H1 (cell line): ENCODE measurements at regions not wholly inside any gene's neighbourhood (a gene's known extent, or its start where the extent isn't known, plus 50 kb on each side); places are given as distances from the start of the nearest gene placed in this dataset.

Source experiments
- CTCF ChIA-PET: fragments of 300-600 bp; sonication (Branson Sonifier 250); formaldehyde crosslinking; loops from one replicate; lab custom pipeline; 2021; ENCODE audit not compliant: partially characterized antibody; lab: Charles Lee
- POLR2A ChIA-PET: fragments of 300-600 bp; sonication (Branson Sonifier 250); formaldehyde crosslinking; loops from one replicate; lab custom pipeline; 2021; ENCODE audit warnings: inconsistent platforms; ENCODE audit not compliant: partially characterized antibody; lab: Charles Lee
- DNase-seq, 2 experiments: peaks; one replicate each; pipeline versions ENCODE4 v3.0.0 to v3.0.0-alpha.2; 2010 to 2022; ENCODE audit warnings: low spot score in 2 of 2, low read depth in 1 of 2, mixed read lengths in 1 of 2
- FAIRE-seq: peaks from 2 replicates; lab custom pipeline; 2011; peaks lifted over from hg19 to GRCh38; lab: Jason Lieb, UNC
- H2AFZ ChIP-seq: 2 replicates; pipeline ENCODE4 v1.8.1; 2012; ENCODE audit warnings: low read length, inconsistent platforms
- H2AK5ac ChIP-seq: 2 replicates; pipeline ENCODE4 v1.6.1; 2013; ENCODE audit warnings: low read depth, low read length
- H2BK120ac ChIP-seq: replicated peaks from 2 replicates; pipeline ENCODE3; 2013; ENCODE audit warnings: low read depth, low read length, inconsistent platforms
- H2BK12ac ChIP-seq: 2 replicates; pipeline ENCODE4 v1.6.1; 2013; ENCODE audit warnings: low read depth, low read length
- H2BK15ac ChIP-seq: 2 replicates; pipeline ENCODE4 v1.6.1; 2013; ENCODE audit warnings: low read length
- H2BK20ac ChIP-seq: 2 replicates; pipeline ENCODE4 v1.6.1; 2013; ENCODE audit warnings: low read length
- H2BK5ac ChIP-seq: 2 replicates; pipeline ENCODE4 v1.6.1; 2013; ENCODE audit warnings: low read depth, low read length
- H3K14ac ChIP-seq: 2 replicates; pipeline ENCODE4 v1.6.1; 2013; ENCODE audit warnings: inconsistent platforms; ENCODE audit not compliant: insufficient read length
- H3K18ac ChIP-seq: 2 replicates; pipeline ENCODE4 v1.6.1; 2013; ENCODE audit warnings: low read length; ENCODE audit errors: extremely low read depth
- H3K23ac ChIP-seq: 2 replicates; pipeline ENCODE4 v1.6.1; 2013; ENCODE audit warnings: inconsistent platforms; ENCODE audit not compliant: insufficient read length
- H3K23me2 ChIP-seq: 2 replicates; pipeline ENCODE4 v1.6.1; 2013; ENCODE audit warnings: low read depth, low read length
- H3K27ac ChIP-seq: 2 replicates; pipeline ENCODE4 v1.6.1; 2011; ENCODE audit warnings: low read depth, low read length, inconsistent platforms
- H3K27me3 ChIP-seq, 4 experiments: replicated peaks in 1 of 4; 1 replicate in 1 of 4; 2 replicates in 3 of 4; pipeline versions ENCODE4 v1.6.1 to v1.8.1; 2011 to 2013; ENCODE audit warnings: low read length in 3 of 4, mild to moderate bottlenecking in 3 of 4, inconsistent platforms in 2 of 4, mixed read lengths in 2 of 4, moderate library complexity in 1 of 4; ENCODE audit not compliant: control insufficient read depth in 3 of 4, insufficient read depth in 3 of 4; ENCODE audit errors: extremely low read depth in 1 of 4
- H3K36me3 ChIP-seq, 4 experiments: 2 replicates each; pipeline versions ENCODE4 v1.6.1 to v1.8.1; 2011 to 2013; ENCODE audit warnings: mild to moderate bottlenecking in 4 of 4, low read length in 3 of 4, moderate library complexity in 2 of 4, control low read depth in 1 of 4, inconsistent platforms in 1 of 4; ENCODE audit not compliant: insufficient read depth in 4 of 4, control insufficient read depth in 2 of 4
- H3K4ac ChIP-seq: replicated peaks from 2 replicates; pipeline ENCODE3; 2013; ENCODE audit warnings: low read length, low read depth, mixed read lengths, inconsistent platforms; ENCODE audit not compliant: insufficient read length
- H3K4me1 ChIP-seq, 4 experiments: replicated peaks in 1 of 4; 1 replicate in 1 of 4; 2 replicates in 3 of 4; pipeline versions ENCODE4 v1.6.1 to v1.8.1; 2011 to 2013; ENCODE audit warnings: low read length in 3 of 4, inconsistent platforms in 2 of 4, mixed read lengths in 1 of 4; ENCODE audit not compliant: insufficient read depth in 4 of 4, control insufficient read depth in 3 of 4
- H3K4me2 ChIP-seq, 2 experiments: 2 replicates each; pipeline versions ENCODE4 v1.6.1 to v1.8.1; 2011 to 2013; ENCODE audit warnings: low read depth in 2 of 2, low read length in 2 of 2, control low read depth in 1 of 2, inconsistent platforms in 1 of 2, mild to moderate bottlenecking in 1 of 2; ENCODE audit not compliant: insufficient read depth in 1 of 2
- H3K4me3 ChIP-seq, 4 experiments: fragments of 200-600, 300-600 bp in 1 of 4; sonication (generic), shearing (Covaris generic), sonication (Bioruptor Twin) in 1 of 4; 2 replicates each; pipeline versions ENCODE4 v1.5.1 to v1.8.1; 2011 to 2016; ENCODE audit warnings: low read length in 4 of 4, low read depth in 3 of 4, control low read depth in 2 of 4, inconsistent platforms in 2 of 4, mild to moderate bottlenecking in 2 of 4, mixed read lengths in 1 of 4, moderate library complexity in 1 of 4; ENCODE audit not compliant: insufficient read depth in 2 of 4; ENCODE audit errors: extremely low read depth in 1 of 4
- H3K56ac ChIP-seq: replicated peaks from 2 replicates; pipeline ENCODE3; 2013; ENCODE audit warnings: low read depth, mild to moderate bottlenecking, mixed read lengths, low read length, inconsistent platforms; ENCODE audit not compliant: insufficient read length
- H3K79me1 ChIP-seq: 2 replicates; pipeline ENCODE4 v1.6.1; 2013; ENCODE audit warnings: low read depth, low read length, control low read depth
- H3K79me2 ChIP-seq, 2 experiments: 2 replicates each; pipeline versions ENCODE4 v1.6.1 to v1.8.1; 2012 to 2013; ENCODE audit warnings: low read length in 2 of 2, mild to moderate bottlenecking in 2 of 2, inconsistent platforms in 1 of 2; ENCODE audit not compliant: insufficient read depth in 2 of 2, control insufficient read depth in 1 of 2
- H3K9ac ChIP-seq, 4 experiments: replicated peaks in 1 of 4; 1 replicate in 1 of 4; 2 replicates in 3 of 4; pipeline versions ENCODE4 v1.6.1 to v1.8.1; 2011 to 2013; ENCODE audit warnings: low read depth in 3 of 4, low read length in 3 of 4, control low read depth in 2 of 4, mild to moderate bottlenecking in 2 of 4, moderate library complexity in 2 of 4, inconsistent platforms in 1 of 4; ENCODE audit errors: extremely low read depth in 1 of 4
- H3K9me3 ChIP-seq, 2 experiments: 2 replicates each; pipeline versions ENCODE4 v1.6.1 to v1.8.1; 2012 to 2013; ENCODE audit warnings: mild to moderate bottlenecking in 2 of 2, moderate library complexity in 2 of 2, control low read depth in 1 of 2, inconsistent platforms in 1 of 2, low read depth in 1 of 2, low read length in 1 of 2, mixed read lengths in 1 of 2; ENCODE audit not compliant: insufficient read depth in 2 of 2
- H4K20me1 ChIP-seq, 2 experiments: replicated peaks in 1 of 2; 2 replicates each; pipeline versions ENCODE3 to v1.8.1; 2011 to 2013; ENCODE audit warnings: inconsistent platforms in 2 of 2, low read length in 2 of 2, mild to moderate bottlenecking in 1 of 2; ENCODE audit not compliant: insufficient read depth in 2 of 2, control insufficient read depth in 1 of 2
- H4K5ac ChIP-seq: 2 replicates; pipeline ENCODE4 v1.6.1; 2013; ENCODE audit warnings: low read length, low read depth, mixed read lengths, inconsistent platforms; ENCODE audit not compliant: insufficient read length
- H4K8ac ChIP-seq: 2 replicates; pipeline ENCODE4 v1.8.0; 2013; ENCODE audit warnings: mild to moderate bottlenecking, moderate library complexity, low read length, inconsistent platforms; ENCODE audit not compliant: insufficient read depth; ENCODE audit errors: extremely low read depth
- H4K91ac ChIP-seq: replicated peaks from 2 replicates; pipeline ENCODE3; 2013; ENCODE audit warnings: low read length, mixed read lengths, inconsistent platforms; ENCODE audit not compliant: insufficient read length
- ATF2 ChIP-seq: IDR thresholded peaks from 2 replicates; pipeline ENCODE4 v1.6.1; 2012; ENCODE audit warnings: low read length, inconsistent platforms
- EGR1 ChIP-seq: IDR thresholded peaks from 2 replicates; pipeline ENCODE4 v1.6.1; 2011; ENCODE audit warnings: low read depth, low read length, borderline replicate concordance
- KDM1A ChIP-seq: fragments of 200-600, 300-600 bp; sonication (generic); IDR thresholded peaks from 2 replicates; pipeline ENCODE4 v1.7.1; 2016; ENCODE audit warnings: mild to moderate bottlenecking, low read length, borderline replicate concordance
- KDM4A ChIP-seq: IDR thresholded peaks from one replicate; pipeline ENCODE4 v1.7.1; 2012; ENCODE audit warnings: low read depth, mild to moderate bottlenecking, moderate library complexity, low read length, inconsistent platforms; ENCODE audit not compliant: severe bottlenecking
- POLR2AphosphoS5 ChIP-seq: IDR thresholded peaks from 2 replicates; pipeline ENCODE4 v1.6.1; 2011; ENCODE audit warnings: low read depth, low read length
- SP1 ChIP-seq: IDR thresholded peaks from 2 replicates; pipeline ENCODE4 v1.6.1; 2011; ENCODE audit warnings: low read depth, low read length
- TAF1 ChIP-seq: IDR thresholded peaks from 2 replicates; pipeline ENCODE4 v1.6.1; 2011; ENCODE audit warnings: mild to moderate bottlenecking, low read depth, low read length
- TBP ChIP-seq: IDR thresholded peaks from 2 replicates; pipeline ENCODE4 v1.6.1; 2011; ENCODE audit warnings: low read depth, low read length, improper control_type of control experiment
- TCF12 ChIP-seq: IDR thresholded peaks from 2 replicates; pipeline ENCODE4 v1.6.1; 2011; ENCODE audit warnings: low read depth, mild to moderate bottlenecking, low read length
- TEAD4 ChIP-seq: IDR thresholded peaks from 2 replicates; pipeline ENCODE4 v1.6.1; 2012; ENCODE audit warnings: low read depth, low read length, inconsistent platforms, mixed read lengths
- WGBS, 2 experiments: shearing (Covaris generic) in 1 of 2; methylation state at CpG; one replicate each; pipeline versions ENCODE4 v1.1.6 to v1.1.7; 2013 to 2015; ENCODE audit warnings: low lambda C conversion rate in 2 of 2, mixed read lengths in 2 of 2, inconsistent platforms in 1 of 2, low coverage in 1 of 2, missing lambda C conversion rate in 1 of 2; ENCODE audit not compliant: insufficient replicate concordance in 2 of 2, insufficient coverage in 1 of 2, insufficient read length in 1 of 2; ENCODE audit errors: extremely low coverage in 1 of 2, missing lambda C conversion rate in 1 of 2; 5-methylcytosine and 5-hydroxymethylcytosine counted together

- WGBS, 2 experiments = 90% methylated on average over 4 of the region's 4 CpGs; no CpG with 5 or more reads in 1 of the 2 experiments
- Histone ChIP-seq H3K9ac (no peak overlapping the region), H4K91ac (no peak overlapping the region), H3K36me3 (no peaks in the 10 kb centered on the region), H3K56ac (no peak overlapping the region), H2AFZ (0 out of 2 replicates have a peak overlapping the region, but pooled peaks have one; percentile 40), H3K23me2 (no peaks in the 10 kb centered on the region; the same call in 1 of the 2 replicates), H3K27ac (no peak overlapping the region), H4K8ac (no peak overlapping the region), H2AK5ac (no peak overlapping the region), H3K23ac (no peak overlapping the region), H3K4me1 (0 out of 7 replicates have a peak, but pooled peaks cover 0 to under 1% (median 0%) of the 10 kb centered on the region in 4 experiments), H3K4ac (no peak overlapping the region), H2BK120ac (no peak overlapping the region), H2BK15ac (no peak overlapping the region), H3K27me3 (no peaks in the 10 kb centered on the region), H3K79me2 (no peaks in the 10 kb centered on the region), H3K18ac (no peak overlapping the region), H3K14ac (no peak overlapping the region), H2BK5ac (no peak overlapping the region), H3K4me2 (no peak overlapping the region), H3K79me1 (no peaks in the 10 kb centered on the region), H3K9me3 (no peaks in the 10 kb centered on the region), H2BK12ac (no peak overlapping the region), H4K5ac (no peak overlapping the region), H4K20me1 (no peaks in the 10 kb centered on the region), H2BK20ac (no peak overlapping the region), H3K4me3 (no peak overlapping the region)
- ChIA-PET CTCF (interaction anchor here (1.6 kb wide), 1 partner anchor 421 kb away, joined by 4 read pairs; no protein-coding TSS in a partner anchor), POLR2A (no interaction called here)
- DNase-seq = no peak
- TF ChIP-seq TAF1 = no peak
- TF ChIP-seq ATF2 = no peak
- TF ChIP-seq KDM4A = no peak
- TF ChIP-seq TEAD4 = no peak
- TF ChIP-seq EGR1 = no peak
- TF ChIP-seq TCF12 = no peak
- no peak for TF ChIP-seq SP1
- no peak for TF ChIP-seq POLR2AphosphoS5
- TF ChIP-seq TBP = no peak
- TF ChIP-seq KDM1A = no peak
- FAIRE-seq = no peak
Measured at GRCh38 chr21:27382404-27382803, 415.5 kb upstream of the ADAMTS5 start.
